ENCODE measurements at regions not wholly inside any gene's neighbourhood (a gene's known extent, or its start where the extent isn't known, plus 50 kb on each side); places are given as distances from the start of the nearest gene placed in this dataset.

- TF ChIP-seq CTCF (IDR thresholded peaks at IDR 0.05; ENCODE audit: poor library complexity), result no peak
- no peak for TF ChIP-seq EZH2 (IDR thresholded peaks at IDR 0.05; ENCODE audit: borderline replicate concordance)
Observed at GRCh38 chr14:100454437-100454836, 131.3 kb downstream of the SLC25A47 start.

Data from hepatocyte (in vitro differentiated cells).